Posterior cingulate gyrus (tissue), 11 donors: ENCODE measurements at regions not wholly inside any gene's neighbourhood (a gene's known extent, or its start where the extent isn't known, plus 50 kb on each side); places are given as distances from the start of the nearest gene placed in this dataset.
"Not testable (repeated sequence)": the region's sequence is repeated elsewhere in the genome, so short reads cannot be mapped to it uniquely, and the experiment has no call there.

ENCODE experiments used
- DNase-seq, 10 donors: peaks; one replicate each; pipeline versions ENCODE4 v3.0.0 to v3.0.0-alpha.2; 2020 to 2021; ENCODE audit warnings: mixed read lengths in 3 of 10
- intact Hi-C: fragments of 100-400 bp; cut with DNase I; formaldehyde crosslinking; loops from one replicate; pipeline ENCODE4 v1.15.1; 2023

GRCh38 chr15:34700891-34701427 is 53.8 kb downstream of the GJD2 start:
- no peak for DNase-seq
- intact Hi-C loops = no loop called here

- DNase-seq = no peak
- intact Hi-C loops = no loop called here
These were observed 54.7 kb downstream of the GJD2 start for GRCh38 chr15:34699968-34700640.

- intact Hi-C loops = no loop called here
- peak in 1 of 10 donors; percentile 27 for DNase-seq
These were observed 58.3 kb downstream of the GJD2 start for GRCh38 chr15:34696506-34696905.

GRCh38 chr15:34693053-34693744 is 61.6 kb downstream of the GJD2 start:
- DNase-seq = no peak
- intact Hi-C loops = no loop called here

- intact Hi-C loops = no loop called here
These were observed 63.8 kb downstream of the GJD2 start for GRCh38 chr15:34691034-34691433.

GRCh38 chr15:34688699-34689098 is 66.1 kb downstream of the GJD2 start:
- no peak for DNase-seq
- intact Hi-C loops = no loop called here

More at GRCh38 chr15:34691034-34691433, 63.8 kb downstream of the GJD2 start:
- no peak for DNase-seq

GRCh38 chr15:34684351-34684750 is 70.4 kb downstream of the GJD2 start:
- DNase-seq = no peak
- intact Hi-C loops = no loop called here

- DNase-seq = no peak
- intact Hi-C loops = no loop called here
These were observed 72.1 kb downstream of the GJD2 start for GRCh38 chr15:34682674-34683073.

GRCh38 chr15:34679291-34679690 is 75.5 kb downstream of the GJD2 start:
- intact Hi-C loops = no loop called here
- DNase-seq = no peak

- DNase-seq = no peak
- intact Hi-C loops = no loop called here
These were observed 81.6 kb downstream of the GJD2 start for GRCh38 chr15:34673241-34673640.

GRCh38 chr15:34665498-34666116 is 82.2 kb upstream of the GOLGA8B start:
- no peak for DNase-seq
- intact Hi-C loops = no loop called here

- intact Hi-C loops = no loop called here
- no peak for DNase-seq
These were observed 81.0 kb upstream of the GOLGA8B start for GRCh38 chr15:34664418-34664817.

GRCh38 chr15:34663101-34663500 is 79.7 kb upstream of the GOLGA8B start:
- intact Hi-C loops = no loop called here
- no peak for DNase-seq

GRCh38 chr15:34659056-34659455 is 75.6 kb upstream of the GOLGA8B start:
- DNase-seq = no peak
- intact Hi-C loops = no loop called here

GRCh38 chr15:34657469-34658127 is 74.1 kb upstream of the GOLGA8B start:
- intact Hi-C loops = no loop called here
- no peak for DNase-seq

- intact Hi-C loops = no loop called here
- DNase-seq = no peak
These were observed 72.8 kb upstream of the GOLGA8B start for GRCh38 chr15:34656005-34656796.

GRCh38 chr15:34655326-34655725 is 71.9 kb upstream of the GOLGA8B start:
- intact Hi-C loops = no loop called here
- no peak for DNase-seq

- DNase-seq = no peak
- intact Hi-C loops = no loop called here
These were observed 71.2 kb upstream of the GOLGA8B start for GRCh38 chr15:34654625-34655024.

- DNase-seq = no peak
- intact Hi-C loops = no loop called here
These were observed 70.5 kb upstream of the GOLGA8B start for GRCh38 chr15:34653992-34654391.

GRCh38 chr15:34653326-34653725 is 69.9 kb upstream of the GOLGA8B start:
- DNase-seq, intact Hi-C loops: not testable (repeated sequence)
